ENCODE measurements at regions not wholly inside any gene's neighbourhood (a gene's known extent, or its start where the extent isn't known, plus 50 kb on each side); places are given as distances from the start of the nearest gene placed in this dataset. TPM values are rescaled to one million over a fixed set of nuclear protein-coding genes. Genes with fewer than 3 reads are reported as not detected.

DNA sequence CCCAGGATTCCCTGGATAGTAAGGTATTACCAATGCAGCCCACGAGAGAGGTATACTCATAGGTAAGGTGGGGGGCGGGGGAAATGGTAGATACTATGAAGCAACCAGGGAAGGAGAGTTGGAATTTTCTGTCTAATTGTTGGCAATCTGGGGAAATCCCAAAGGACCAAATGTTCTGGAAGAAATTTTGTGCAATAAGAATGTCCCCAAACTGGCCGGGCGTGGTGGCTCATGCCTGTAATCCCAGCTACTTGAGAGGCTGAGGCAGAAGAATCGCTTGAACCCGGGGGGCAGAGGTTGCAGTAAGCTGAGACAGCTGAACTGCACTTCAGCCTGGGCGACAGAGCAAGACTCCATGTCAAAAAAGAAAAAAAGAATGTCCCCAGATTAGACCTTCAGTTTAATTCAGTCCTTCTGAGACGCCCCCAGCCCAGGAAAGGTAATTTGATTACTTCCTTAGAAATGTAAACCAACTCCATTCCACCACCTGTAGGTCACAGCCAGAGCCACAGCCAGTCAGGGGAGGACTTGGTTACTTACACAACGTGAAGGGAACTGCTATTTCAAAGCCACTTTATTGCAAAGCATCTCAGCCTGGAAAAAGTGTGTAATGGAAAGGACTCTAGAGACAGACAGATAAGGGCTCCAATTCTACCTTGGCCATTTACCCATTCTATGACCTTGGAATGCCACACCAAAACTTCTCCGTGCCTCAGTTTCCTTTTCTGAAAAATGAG lies 50.0 kb upstream of the KLF4 start:
- H3K79me2 ChIP-seq, result no peaks in the 10 kb centered on the region
- no peaks in the 10 kb centered on the region for H3K27me3 ChIP-seq
- no peaks in the 10 kb centered on the region for H3K9me3 ChIP-seq (ENCODE audit: low read depth)
- peak; percentile 38 for DNase-seq (ENCODE audit: low spot score)
- no peak overlapping the region for H3K4me2 ChIP-seq
- no peak overlapping the region for H2AFZ ChIP-seq
- H3K27ac ChIP-seq, result no peak overlapping the region
- 77% methylated on average over 10 of the region's 10 CpGs for WGBS (ENCODE audit: low lambda C conversion rate, missing lambda C conversion rate)
- no peaks in the 10 kb centered on the region for H3K9me2 ChIP-seq (replicated peaks; ENCODE audit: insufficient read depth)
- no peaks in the 10 kb centered on the region for H3K4me1 ChIP-seq (ENCODE audit: insufficient read depth)
- H4K20me1 ChIP-seq (ENCODE audit: insufficient read depth, poor library complexity, severe bottlenecking), result no peaks in the 10 kb centered on the region
- no peaks in the 10 kb centered on the region for H3K36me3 ChIP-seq (replicated peaks; ENCODE audit: insufficient read depth, low read depth)
- no peak overlapping the region for H3K4me3 ChIP-seq
- TF ChIP-seq, protein P1, sequence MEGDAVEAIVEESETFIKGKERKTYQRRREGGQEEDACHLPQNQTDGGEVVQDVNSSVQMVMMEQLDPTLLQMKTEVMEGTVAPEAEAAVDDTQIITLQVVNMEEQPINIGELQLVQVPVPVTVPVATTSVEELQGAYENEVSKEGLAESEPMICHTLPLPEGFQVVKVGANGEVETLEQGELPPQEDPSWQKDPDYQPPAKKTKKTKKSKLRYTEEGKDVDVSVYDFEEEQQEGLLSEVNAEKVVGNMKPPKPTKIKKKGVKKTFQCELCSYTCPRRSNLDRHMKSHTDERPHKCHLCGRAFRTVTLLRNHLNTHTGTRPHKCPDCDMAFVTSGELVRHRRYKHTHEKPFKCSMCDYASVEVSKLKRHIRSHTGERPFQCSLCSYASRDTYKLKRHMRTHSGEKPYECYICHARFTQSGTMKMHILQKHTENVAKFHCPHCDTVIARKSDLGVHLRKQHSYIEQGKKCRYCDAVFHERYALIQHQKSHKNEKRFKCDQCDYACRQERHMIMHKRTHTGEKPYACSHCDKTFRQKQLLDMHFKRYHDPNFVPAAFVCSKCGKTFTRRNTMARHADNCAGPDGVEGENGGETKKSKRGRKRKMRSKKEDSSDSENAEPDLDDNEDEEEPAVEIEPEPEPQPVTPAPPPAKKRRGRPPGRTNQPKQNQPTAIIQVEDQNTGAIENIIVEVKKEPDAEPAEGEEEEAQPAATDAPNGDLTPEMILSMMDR (IDR thresholded peaks at IDR 0.05; ENCODE audit: poor library complexity), result no peak
- no peak for TF ChIP-seq EZH2 (IDR thresholded peaks at IDR 0.05; ENCODE audit: borderline replicate concordance)
- TF ChIP-seq EZH2phosphoT487 (IDR thresholded peaks at IDR 0.05; ENCODE audit: low read depth, severe bottlenecking, unreplicated experiment), result no peak

Small RNA genes lying in the stretch of these regions (small RNA-seq; reads per million reads assigned to genes)
- gene RN7SL659P, result not detected
- not detected for gene RNA5SP293
- not detected for gene RNU6-1064P
- not detected for gene RNU6-996P
